ENCODE measurements at regions not wholly inside any gene's neighbourhood (a gene's known extent, or its start where the extent isn't known, plus 50 kb on each side); places are given as distances from the start of the nearest gene placed in this dataset.

DNA sequence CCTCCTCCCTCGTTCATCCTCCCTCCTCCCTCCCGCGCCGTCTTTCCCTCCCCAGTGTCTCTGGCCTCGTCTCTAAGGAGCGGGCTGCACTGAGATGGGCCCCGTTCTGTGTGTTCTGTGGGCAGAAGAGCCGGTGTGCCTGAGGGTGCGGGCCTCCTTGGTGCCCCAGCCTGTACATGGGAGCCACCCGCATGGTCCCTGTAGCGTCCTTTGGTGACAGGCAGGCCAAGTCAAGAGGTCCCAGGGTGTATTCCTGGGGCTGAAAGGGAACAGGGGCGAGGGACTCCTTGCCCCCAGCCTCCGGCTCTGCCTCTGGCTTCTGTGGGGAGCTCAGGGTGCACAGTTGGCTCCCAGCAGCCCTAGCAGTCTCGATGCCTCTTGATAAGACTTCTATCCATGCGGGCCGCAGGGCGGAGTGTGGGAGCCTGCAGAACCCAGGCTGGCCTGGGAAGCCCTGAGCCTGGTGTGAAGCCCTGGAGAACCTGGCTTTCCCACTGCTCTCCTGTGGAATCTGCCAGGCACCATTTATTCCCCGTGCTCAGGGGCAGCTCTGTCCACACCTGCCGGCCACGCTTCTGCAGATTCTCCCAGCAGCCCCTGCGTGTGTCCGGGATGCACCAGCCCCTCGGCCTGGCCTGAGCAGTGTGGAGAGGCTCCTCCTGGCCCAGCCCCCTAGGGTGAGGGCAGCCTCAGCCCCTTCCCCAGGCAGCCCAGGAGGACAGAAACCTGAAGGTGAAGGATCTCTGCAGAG, 181.3 kb downstream of the KIF26A start:
- no peak for DNase-seq (ENCODE audit: low read depth)
- no peak for TF ChIP-seq CTCF (conservative IDR thresholded peaks at IDR 0.05; ENCODE audit: low read depth, low read length)
- no peak overlapping the region for H3K4me3 ChIP-seq (ENCODE audit: low read depth, low read length)

GRCh38 chr14:104320611-104321086, 182.3 kb downstream of the KIF26A start:
- TF ChIP-seq CTCF (conservative IDR thresholded peaks at IDR 0.05; ENCODE audit: low read depth, low read length): no peak
- no peak for DNase-seq (ENCODE audit: low read depth)

DNA sequence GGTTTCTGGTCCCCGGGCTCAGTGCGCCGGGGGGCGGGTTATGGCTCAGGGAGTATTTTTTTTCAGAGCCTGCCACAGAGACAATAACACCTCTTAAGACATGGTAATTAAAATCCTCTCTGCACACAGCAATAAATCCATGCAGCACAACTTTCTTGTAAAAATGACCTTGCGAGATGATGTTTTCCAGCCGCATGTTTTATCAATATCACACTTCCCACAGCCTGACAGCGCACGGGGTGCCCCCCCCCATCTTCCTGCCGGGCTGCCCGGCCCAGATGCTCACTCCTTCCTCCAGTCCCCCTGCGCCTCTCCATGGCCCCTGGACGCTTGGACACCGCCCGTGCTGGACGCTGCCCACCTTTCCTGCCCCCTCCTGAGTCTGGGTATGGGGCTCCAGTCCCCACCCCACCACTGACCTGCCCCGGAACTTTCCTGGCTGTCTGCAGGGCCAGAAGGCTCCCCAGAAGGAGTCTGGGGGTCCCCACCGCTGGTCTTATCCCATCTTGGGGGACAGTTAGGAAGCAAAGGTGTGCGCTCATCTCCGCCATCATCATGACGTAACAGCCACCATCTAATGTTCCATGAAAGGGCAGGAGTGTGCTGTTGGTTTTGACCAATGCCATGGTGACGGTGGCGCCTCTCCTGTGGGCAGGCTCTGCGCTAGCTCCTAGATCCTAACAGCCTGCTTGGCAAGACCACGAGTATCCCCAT, 182.9 kb downstream of the KIF26A start:
- no peak for DNase-seq (ENCODE audit: low read depth)
- no peak for TF ChIP-seq CTCF (conservative IDR thresholded peaks at IDR 0.05; ENCODE audit: low read depth, low read length)
- no peak overlapping the region for H3K4me3 ChIP-seq (ENCODE audit: low read depth, low read length)

More at GRCh38 chr14:104320611-104321086, 182.3 kb downstream of the KIF26A start:
- no peak overlapping the region for H3K4me3 ChIP-seq (ENCODE audit: low read depth, low read length)

DNA sequence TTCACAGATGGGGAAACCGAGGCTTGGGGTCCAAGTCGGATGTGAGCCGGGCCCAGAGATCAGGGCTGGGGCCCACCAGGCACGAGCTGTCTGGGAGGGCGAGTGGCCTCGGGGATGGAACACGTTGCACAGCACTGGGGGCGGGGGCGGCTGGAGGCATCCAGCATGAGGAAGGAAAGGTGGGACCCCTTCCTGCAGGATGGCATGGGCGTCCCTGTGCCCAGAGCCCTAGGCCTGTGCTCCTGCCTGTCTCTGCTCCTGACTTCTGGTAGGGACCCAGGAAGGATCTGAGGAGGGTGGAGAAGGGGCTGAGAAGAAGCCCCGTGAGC, 183.4 kb downstream of the KIF26A start:
- DNase-seq (ENCODE audit: low read depth): no peak
- no peak overlapping the region for H3K4me3 ChIP-seq (ENCODE audit: low read depth, low read length)
- TF ChIP-seq CTCF (conservative IDR thresholded peaks at IDR 0.05; ENCODE audit: low read depth, low read length): no peak

- no peak for TF ChIP-seq CTCF (conservative IDR thresholded peaks at IDR 0.05; ENCODE audit: low read depth, low read length)
- no peak for DNase-seq (ENCODE audit: low read depth)
- H3K4me3 ChIP-seq (ENCODE audit: low read depth, low read length): no peak overlapping the region
These were observed 184.4 kb downstream of the KIF26A start for GRCh38 chr14:104322531-104323366.

- TF ChIP-seq CTCF (conservative IDR thresholded peaks at IDR 0.05; ENCODE audit: low read depth, low read length): no peak
- no peak for DNase-seq (ENCODE audit: low read depth)
- H3K4me3 ChIP-seq (ENCODE audit: low read depth, low read length): no peak overlapping the region
These were observed 185.3 kb downstream of the KIF26A start for GRCh38 chr14:104323551-104324175.

Data from epithelial cell of proximal tubule (primary cell).